GM18858 (cell line): ENCODE measurements at regions not wholly inside any gene's neighbourhood (a gene's known extent, or its start where the extent isn't known, plus 50 kb on each side); places are given as distances from the start of the nearest gene placed in this dataset.

Source experiments
- ATAC-seq: cut with Tn5 transposase; IDR thresholded peaks from one replicate; pipeline ENCODE4 v1.9.1; 2021; ENCODE audit not compliant: unreplicated experiment

DNA sequence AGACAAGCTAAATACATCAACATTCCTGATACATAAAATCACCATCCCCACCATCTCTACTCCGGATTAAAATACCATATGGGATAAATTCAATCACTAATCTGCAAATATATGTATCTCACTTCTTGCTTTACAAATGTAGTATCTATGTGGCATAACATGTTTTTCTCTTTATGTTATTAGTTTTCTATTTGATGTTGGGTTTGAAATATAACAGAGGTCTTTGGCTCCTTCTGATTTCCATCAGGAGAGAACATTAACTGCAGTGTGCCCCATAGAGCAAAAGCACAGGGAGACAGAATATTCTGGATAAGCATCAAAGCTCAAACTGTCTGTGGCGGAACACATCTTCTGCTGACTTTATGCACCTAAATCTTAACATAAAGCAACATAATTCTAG lies 547.2 kb upstream of the CDH8 start:
- no peak for ATAC-seq

DNA sequence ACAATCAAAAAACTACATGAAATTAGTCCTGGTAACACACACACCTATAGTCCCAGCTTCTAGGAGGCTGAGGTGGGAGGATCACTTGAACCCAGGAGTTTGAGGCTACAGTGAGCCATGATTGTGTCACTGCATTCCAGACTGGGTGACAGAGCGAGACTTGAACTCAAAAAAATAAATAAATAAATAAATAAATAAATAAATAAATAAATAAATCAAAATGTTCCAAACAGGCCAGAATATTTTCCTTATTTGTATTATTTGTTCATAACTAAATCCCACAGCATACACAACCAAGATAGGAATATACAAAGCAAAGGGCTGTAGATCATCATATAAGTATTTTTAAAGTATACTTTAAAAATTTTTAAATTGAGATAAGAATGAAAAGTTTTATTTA lies 537.2 kb upstream of the CDH8 start:
- no peak for ATAC-seq

DNA sequence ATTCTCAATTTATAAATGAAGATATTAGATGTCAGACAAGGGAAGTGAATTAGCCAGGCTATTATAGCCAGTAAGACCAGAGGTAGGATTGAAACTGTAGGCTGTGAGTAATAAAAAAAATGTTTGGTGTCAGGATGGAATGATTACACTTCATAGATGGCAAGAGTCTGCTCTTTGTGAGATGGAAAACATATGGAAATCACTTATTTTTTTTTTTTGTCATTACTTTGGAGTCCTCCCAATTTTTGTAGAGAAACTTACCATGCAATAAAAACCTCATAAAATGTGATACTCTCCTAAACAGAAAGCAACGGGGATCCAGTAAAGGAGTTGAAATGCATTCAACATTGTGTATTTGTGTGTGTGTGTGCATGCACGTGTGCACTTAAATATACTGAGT lies 532.7 kb upstream of the CDH8 start:
- ATAC-seq, result no peak

GRCh38 chr16:62565706-62566105 lies 529.5 kb upstream of the CDH8 start:
- no peak for ATAC-seq

- no peak for ATAC-seq
Observed at GRCh38 chr16:62564291-62564690, 528.1 kb upstream of the CDH8 start.

GRCh38 chr16:62562121-62562520 lies 525.9 kb upstream of the CDH8 start:
- no peak for ATAC-seq

DNA sequence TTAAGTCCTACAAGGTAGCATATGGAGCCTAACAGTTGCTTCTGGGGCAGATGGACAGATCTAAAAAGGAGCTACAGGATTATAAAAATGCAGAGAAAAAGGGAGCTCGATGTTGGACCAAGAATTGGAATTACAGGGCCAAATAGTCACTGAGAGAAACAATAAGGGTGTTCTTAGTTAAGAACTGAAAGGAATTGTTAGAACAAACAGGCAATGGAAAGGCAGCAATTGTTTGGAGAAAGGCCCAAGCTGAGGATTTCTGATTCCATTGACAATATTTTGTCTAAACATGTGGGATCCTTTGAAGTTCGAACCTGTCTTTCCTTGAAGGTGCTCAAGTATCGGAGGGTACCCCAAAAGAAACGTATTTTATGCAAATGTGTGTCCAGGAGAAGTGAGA lies 513.6 kb upstream of the CDH8 start:
- ATAC-seq, result no peak

- ATAC-seq, result no peak
Observed at GRCh38 chr16:62548095-62548494, 511.9 kb upstream of the CDH8 start.

- no peak for ATAC-seq
Observed at GRCh38 chr16:62546701-62547100, 510.5 kb upstream of the CDH8 start.

DNA sequence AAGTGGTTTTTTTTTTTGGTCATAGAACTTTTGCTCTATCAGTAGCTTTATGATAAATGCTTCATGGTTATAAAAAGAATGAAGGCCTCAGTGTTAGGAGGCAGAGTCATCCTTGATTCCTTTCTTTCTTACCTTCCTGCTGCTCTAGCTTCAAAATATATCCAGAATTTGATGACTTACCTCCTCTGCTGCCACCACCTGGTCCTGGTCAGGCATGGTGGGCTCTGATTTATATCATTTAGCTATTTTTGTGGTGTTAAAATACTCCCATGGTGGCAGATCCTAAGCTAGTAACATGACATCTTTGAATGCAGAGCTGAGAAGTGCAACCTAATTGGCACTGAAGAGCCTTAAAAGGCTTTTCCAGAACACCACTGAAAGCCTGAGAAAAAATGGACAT lies 508.8 kb upstream of the CDH8 start:
- no peak for ATAC-seq

GRCh38 chr16:62543516-62543915 lies 507.3 kb upstream of the CDH8 start:
- no peak for ATAC-seq

GRCh38 chr16:62539657-62540056 lies 503.4 kb upstream of the CDH8 start:
- ATAC-seq, result no peak

- ATAC-seq, result no peak
Observed at GRCh38 chr16:62530426-62530825, 494.2 kb upstream of the CDH8 start.

- ATAC-seq, result no peak
Observed at GRCh38 chr16:62516001-62516400, 479.8 kb upstream of the CDH8 start.

GRCh38 chr16:62503073-62503472 lies 466.8 kb upstream of the CDH8 start:
- no peak for ATAC-seq

DNA sequence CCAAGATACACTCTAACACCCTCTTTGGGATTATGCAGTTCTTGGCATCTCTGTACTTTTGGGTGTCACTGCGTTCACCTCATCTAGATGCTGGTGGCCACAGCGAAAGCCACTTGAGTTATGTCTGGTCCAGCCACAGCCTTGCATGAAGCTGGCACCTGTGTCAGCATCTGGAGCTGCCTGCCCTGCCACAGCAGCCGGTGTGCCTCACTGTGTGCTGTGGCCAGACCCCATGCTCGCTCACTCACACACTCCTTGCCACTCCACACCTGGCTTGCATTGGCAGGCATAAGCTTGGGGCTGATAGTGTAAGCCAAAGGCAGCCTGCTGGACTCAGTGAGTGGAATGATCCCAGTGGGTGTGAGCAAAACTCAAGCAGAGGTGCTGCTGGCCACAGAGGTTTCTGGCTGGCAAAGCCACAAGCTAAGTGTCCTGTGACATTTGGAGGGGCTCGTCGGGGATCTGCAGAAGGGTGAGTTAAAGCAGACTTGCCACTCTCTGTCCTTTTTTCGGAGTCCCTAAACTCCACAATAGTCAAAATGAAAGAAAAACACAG lies 442.7 kb upstream of the CDH8 start:
- ATAC-seq, result no peak

GRCh38 chr16:62477796-62478195 lies 441.6 kb upstream of the CDH8 start:
- ATAC-seq, result no peak

- no peak for ATAC-seq
Observed at GRCh38 chr16:62475573-62475972, 439.3 kb upstream of the CDH8 start.

DNA sequence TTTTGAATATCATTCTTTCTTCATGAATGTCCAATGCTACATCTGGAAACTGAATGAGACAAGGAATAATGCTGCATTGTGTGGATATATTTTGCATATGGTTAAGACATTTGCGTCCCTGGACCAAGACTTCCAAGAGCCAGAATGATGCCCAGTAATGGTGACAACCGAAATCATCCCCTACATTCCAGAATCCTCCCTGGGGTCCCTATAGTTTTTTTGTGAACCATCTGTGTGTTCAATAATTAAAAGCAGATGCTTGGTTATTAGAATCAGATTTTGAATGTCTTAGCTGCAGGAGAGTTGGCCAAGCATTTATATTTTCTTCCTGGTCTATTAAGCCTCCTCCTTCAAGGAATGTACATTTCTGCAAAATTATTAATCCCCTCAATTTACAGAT lies 426.7 kb upstream of the CDH8 start:
- ATAC-seq, result no peak

DNA sequence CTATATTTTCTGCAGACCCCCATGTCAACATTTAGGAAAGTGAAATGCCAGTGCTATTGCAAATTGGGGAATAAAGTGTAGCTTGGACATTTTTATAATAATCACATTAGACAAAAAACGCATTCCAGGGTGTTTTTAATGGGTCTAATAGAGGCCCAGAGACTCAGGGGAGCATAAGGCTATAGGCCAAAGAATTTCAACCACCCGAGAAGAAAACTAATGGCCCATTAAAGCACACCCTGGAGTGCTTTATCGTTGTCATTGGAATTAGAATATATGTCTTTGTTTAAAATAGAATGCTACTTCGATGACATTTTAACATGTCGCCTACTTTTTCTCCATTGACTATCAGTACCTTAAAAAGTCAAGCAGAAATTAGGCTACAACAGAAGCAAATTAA lies 414.1 kb upstream of the CDH8 start:
- no peak for ATAC-seq

DNA sequence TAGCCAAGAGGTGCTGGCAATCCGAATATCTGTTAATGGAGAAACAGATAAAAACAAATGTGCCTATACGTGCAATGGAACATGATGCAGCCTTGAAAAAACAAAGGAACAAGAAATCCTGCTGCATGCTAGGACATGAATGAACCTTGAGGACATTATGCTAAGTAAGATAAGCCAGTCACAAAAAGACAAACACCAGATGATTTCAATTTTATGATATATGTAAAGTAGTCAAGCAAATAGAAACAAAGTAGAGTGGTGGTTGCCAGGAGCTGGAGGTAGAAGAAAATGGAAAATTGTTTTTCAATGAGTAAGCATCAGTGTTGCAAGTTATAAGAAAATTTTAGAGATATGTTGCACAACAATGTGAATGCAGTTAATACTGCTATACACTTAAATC lies 409.7 kb upstream of the CDH8 start:
- ATAC-seq, result no peak

DNA sequence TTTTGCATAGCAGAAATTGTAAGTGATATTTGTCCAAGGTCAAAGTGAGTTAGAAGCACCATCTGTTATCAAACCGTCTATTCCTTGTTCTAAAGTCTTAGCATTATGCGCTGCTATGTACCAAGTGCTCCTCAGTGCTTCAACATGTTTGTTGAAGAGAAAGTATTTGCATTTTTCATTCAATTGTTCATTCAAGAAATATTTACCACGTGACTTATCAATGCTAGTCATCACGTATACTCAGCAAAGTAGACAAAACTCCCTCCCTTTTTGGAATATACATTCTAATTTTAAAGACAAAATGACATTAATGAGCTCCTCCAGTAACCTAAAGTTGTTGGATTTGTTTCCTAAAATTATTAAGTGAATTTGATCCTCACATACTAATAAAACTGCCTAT lies 388.0 kb upstream of the CDH8 start:
- no peak for ATAC-seq

GRCh38 chr16:62408760-62409159 lies 372.5 kb upstream of the CDH8 start:
- ATAC-seq, result no peak

DNA sequence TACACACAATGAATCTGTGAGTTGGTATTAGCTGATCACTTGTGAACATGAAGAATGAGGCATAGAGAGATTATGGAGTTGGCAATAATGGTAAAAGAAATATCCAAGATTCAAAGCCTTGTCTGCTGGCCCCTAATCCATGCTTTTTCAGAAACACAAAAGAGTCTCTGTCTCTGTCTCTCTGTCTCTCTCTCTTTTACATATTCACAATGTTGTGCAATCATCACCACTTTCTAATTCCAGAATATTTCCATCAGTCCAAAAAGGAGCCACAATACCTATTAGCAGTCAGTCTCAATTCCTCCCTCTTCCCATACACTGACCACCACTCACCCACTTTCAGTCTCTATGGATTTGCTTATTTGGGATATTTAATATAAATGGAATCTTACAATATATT lies 370.1 kb upstream of the CDH8 start:
- no peak for ATAC-seq
